ENCODE measurements at regions not wholly inside any gene's neighbourhood (a gene's known extent, or its start where the extent isn't known, plus 50 kb on each side); places are given as distances from the start of the nearest gene placed in this dataset.
"Not testable (repeated sequence)": the region's sequence is repeated elsewhere in the genome, so short reads cannot be mapped to it uniquely, and the experiment has no call there.

- intact Hi-C loops (cut with micrococcal nuclease), result no loop called here
- DNase-seq, result no peak
Observed at GRCh38 chr12:131428091-131428685, 282.7 kb upstream of the SFSWAP start.

DNA sequence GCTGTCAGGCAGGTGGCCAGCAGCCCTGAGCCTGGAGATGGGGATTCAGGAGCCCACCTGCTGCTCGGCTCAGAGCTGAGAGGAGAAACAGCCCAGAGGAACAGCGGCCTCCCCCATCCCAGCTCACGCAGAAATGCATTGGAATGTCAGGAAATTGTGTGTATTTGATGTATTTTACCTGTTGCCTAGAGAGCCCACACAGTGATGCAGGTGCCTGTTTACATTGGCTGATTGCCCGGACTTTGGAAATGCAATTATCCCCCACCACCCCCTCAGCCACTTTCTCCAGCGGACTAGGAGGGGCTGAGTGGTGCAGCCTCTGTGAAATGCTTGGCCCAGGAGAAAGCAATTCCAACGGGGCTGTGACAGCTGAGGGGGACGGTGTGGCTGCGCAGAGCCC lies 281.7 kb upstream of the SFSWAP start:
- H3K27me3 Mint-ChIP-seq; H3K4me1 Mint-ChIP-seq; intact Hi-C loops (cut with micrococcal nuclease); H3K36me3 Mint-ChIP-seq (ENCODE audit: low read depth); H3K27ac Mint-ChIP-seq; DNase-seq; H3K4me3 Mint-ChIP-seq; H3K9me3 Mint-ChIP-seq: not testable (repeated sequence)

More at GRCh38 chr12:131428091-131428685, 282.7 kb upstream of the SFSWAP start:
- H3K27ac Mint-ChIP-seq, result no peak overlapping the region
- H3K4me1 Mint-ChIP-seq, result no peaks in the 10 kb centered on the region
- peaks cover 7% of the 10 kb centered on the region for H3K27me3 Mint-ChIP-seq
- H3K9me3 Mint-ChIP-seq, result no peaks in the 10 kb centered on the region
- H3K4me3 Mint-ChIP-seq, result no peak overlapping the region
- no peaks in the 10 kb centered on the region for H3K36me3 Mint-ChIP-seq (ENCODE audit: low read depth)

- peaks cover 13% of the 10 kb centered on the region for H3K27me3 Mint-ChIP-seq
Observed at GRCh38 chr12:131429697-131430096, 281.2 kb upstream of the SFSWAP start.

GRCh38 chr12:131430158-131430742 lies 280.6 kb upstream of the SFSWAP start:
- no peaks in the 10 kb centered on the region for H3K4me1 Mint-ChIP-seq
- no peaks in the 10 kb centered on the region for H3K36me3 Mint-ChIP-seq (ENCODE audit: low read depth)
- no peak for DNase-seq
- intact Hi-C loops (cut with micrococcal nuclease), result no loop called here
- H3K9me3 Mint-ChIP-seq, result no peaks in the 10 kb centered on the region
- H3K27ac Mint-ChIP-seq, result no peak overlapping the region
- H3K4me3 Mint-ChIP-seq, result no peak overlapping the region
- peaks cover 13% of the 10 kb centered on the region for H3K27me3 Mint-ChIP-seq

More at GRCh38 chr12:131429697-131430096, 281.2 kb upstream of the SFSWAP start:
- H3K36me3 Mint-ChIP-seq (ENCODE audit: low read depth); H3K9me3 Mint-ChIP-seq; DNase-seq; intact Hi-C loops (cut with micrococcal nuclease); H3K4me3 Mint-ChIP-seq; H3K4me1 Mint-ChIP-seq; H3K27ac Mint-ChIP-seq: not testable (repeated sequence)

DNA sequence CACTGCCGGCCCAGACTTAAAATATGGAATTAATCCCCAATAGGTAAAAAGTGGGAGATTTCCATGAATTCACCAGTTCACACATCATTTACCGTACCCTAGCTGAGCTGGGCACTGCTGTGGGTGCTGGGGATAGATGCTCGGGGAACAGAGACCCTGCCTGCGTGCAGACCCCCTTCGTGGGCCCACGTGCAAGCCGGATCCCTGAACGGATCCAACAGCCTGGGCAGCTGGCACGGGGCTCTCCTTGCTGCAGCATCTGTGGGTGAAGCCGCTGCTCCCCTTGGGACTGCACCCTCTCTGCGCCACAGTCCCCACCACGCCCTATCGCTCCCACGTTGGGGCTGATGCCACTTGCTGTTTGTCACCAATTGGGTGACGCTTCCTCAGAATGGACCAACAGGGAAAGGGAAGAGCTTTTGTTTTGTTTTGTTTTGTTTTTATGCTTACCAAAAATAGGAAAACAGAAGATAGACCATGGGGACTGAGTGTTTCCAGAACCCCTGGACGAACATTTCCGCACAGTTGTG lies 279.7 kb upstream of the SFSWAP start:
- intact Hi-C loops (cut with micrococcal nuclease); H3K9me3 Mint-ChIP-seq; H3K4me3 Mint-ChIP-seq; H3K36me3 Mint-ChIP-seq (ENCODE audit: low read depth); H3K27ac Mint-ChIP-seq; H3K4me1 Mint-ChIP-seq; DNase-seq: not testable (repeated sequence)
- peaks cover 13% of the 10 kb centered on the region for H3K27me3 Mint-ChIP-seq

- no peak overlapping the region for H3K27ac Mint-ChIP-seq
- no peaks in the 10 kb centered on the region for H3K9me3 Mint-ChIP-seq
- intact Hi-C loops (cut with micrococcal nuclease), result no loop called here
- peaks cover 14% of the 10 kb centered on the region for H3K27me3 Mint-ChIP-seq
- no peaks in the 10 kb centered on the region for H3K36me3 Mint-ChIP-seq (ENCODE audit: low read depth)
- no peak overlapping the region for H3K4me3 Mint-ChIP-seq
- no peaks in the 10 kb centered on the region for H3K4me1 Mint-ChIP-seq
- DNase-seq, result no peak
Observed at GRCh38 chr12:131432532-131433260, 278.2 kb upstream of the SFSWAP start.

DNA sequence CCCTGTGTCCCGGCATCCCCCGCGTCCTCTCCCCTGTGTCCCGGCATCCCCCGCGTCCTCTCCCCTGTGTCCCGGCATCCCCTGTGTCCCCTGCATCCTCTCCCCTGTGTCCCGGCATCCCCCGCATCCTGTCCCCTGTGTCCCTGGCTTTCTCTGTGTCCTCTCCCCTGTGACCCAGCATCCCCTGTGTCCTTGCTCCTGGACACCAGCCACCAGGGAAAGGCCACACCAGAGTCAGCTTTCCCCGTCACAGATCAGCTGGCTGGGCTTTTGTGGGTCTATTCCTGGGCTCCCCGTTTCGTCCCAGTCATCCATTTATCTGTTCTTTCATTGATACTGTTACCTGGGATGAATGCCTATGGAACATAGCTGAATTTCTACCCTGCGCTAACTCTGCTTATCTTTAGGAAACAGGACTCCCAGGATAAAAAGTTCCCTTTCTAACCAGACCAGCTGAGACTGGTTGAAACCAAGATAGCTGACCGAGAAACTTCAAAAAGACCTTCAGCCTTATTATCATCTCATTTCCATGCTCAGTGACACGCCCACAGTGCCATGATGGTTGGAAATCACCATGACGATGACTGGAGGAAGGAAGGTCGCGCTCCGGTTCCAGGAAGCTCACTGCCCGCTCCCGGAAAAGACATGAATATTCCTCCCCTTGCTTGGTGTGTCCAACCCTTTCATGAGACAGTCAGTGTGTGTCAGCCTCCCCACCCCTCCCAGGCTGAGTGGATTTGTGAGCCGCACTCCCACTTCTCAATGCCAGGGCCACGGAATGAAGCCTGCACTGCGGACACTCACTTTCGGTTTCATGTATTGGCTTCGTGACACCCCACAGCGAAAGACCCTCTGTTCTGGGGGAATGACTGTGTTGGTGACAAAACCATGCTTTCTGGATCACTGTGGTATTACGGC lies 276.4 kb upstream of the SFSWAP start:
- Mint-ChIP-seq H3K36me3 (ENCODE audit: low read depth) (no peaks in the 10 kb centered on the region), H3K27ac (no peak overlapping the region), H3K4me3 (no peak overlapping the region), H3K27me3 (peaks cover 14% of the 10 kb centered on the region), H3K4me1 (no peaks in the 10 kb centered on the region), H3K9me3 (no peaks in the 10 kb centered on the region)
- no peak for DNase-seq
- intact Hi-C loops (cut with micrococcal nuclease), result no loop called here

DNA sequence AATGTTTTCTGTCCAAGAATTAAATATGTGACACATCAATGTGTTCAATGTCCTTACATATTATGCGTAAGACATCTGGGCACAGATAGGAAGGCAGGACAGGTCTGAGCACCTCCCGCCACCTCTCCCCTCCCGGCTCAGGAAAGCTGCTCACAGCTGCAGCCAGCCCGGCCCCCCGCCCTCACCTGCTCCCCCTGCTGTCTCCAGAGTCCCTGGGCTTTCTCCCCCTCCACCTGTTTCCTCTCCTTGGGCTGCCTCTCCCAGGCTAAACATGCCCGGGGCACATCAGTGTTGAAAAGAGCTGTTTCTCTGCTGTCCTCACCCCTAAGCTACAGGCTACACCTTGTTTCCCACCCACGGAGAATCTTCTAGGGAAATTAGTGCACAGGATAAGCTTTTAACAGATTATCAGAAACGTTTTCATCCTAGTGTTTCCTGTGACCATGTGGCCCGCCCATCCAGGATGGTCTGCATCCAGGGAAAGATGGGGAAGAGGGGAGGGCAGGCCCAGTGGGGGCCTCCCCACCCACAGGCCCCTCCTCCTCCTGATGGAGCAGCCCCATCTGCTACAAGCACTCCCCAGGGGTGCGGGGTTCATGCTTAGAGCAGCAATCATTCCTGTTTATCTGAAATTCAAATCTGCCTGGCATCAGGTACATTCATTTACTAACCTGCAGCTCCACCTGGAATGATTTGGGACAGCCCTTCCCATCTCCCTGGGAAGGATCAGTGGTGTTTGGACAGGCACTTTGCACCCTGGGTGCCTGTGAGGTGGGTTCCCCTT lies 273.8 kb upstream of the SFSWAP start:
- H3K9me3 Mint-ChIP-seq, result no peaks in the 10 kb centered on the region
- H3K27me3 Mint-ChIP-seq, result peaks cover 11% of the 10 kb centered on the region
- H3K4me3 Mint-ChIP-seq, result no peak overlapping the region
- H3K36me3 Mint-ChIP-seq (ENCODE audit: low read depth), result no peaks in the 10 kb centered on the region
- no peak for DNase-seq
- H3K4me1 Mint-ChIP-seq, result no peaks in the 10 kb centered on the region
- intact Hi-C loops (cut with micrococcal nuclease), result no loop called here
- no peak overlapping the region for H3K27ac Mint-ChIP-seq

DNA sequence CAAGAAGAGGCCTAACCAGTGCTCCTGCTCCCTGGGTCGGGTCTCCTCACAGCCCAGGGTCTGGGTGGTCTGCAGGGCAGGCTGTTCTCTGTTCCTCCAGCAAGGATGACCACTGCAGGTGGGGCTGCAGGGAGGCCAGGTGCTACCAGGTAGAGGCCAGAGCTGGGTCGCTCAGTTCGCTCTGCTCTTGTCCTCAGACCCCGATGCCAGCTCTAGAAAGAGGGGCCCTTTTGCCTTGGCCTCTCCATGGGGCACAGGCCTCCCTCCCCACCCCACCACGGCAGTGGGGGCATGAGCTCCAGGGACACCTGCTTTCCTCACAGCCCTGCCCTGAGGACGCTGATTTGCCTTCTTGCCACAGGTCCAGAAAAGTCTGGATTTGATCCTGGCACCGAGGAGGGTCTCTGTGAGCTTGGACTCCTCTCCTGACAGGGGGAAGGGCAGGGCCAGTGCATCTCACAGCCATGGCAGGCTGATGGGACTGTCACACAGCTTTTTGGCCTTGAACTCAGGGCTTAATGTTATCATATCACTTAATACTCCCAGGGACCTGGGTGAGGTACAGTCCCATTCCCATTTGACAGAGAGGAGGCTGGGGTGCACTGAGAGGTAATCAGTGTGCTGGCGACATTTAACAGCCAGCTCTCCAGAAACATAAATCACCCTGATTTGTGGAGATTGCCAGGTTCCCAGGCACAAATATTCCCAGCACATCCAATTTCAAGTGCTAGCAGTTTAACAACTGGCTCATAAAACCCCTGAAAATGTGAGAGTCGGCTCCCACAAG lies 273.0 kb upstream of the SFSWAP start:
- intact Hi-C loops (cut with micrococcal nuclease), result no loop called here
- Mint-ChIP-seq H3K27me3 (peaks cover 7% of the 10 kb centered on the region), H3K4me3 (no peak overlapping the region), H3K4me1 (no peaks in the 10 kb centered on the region), H3K27ac (no peak overlapping the region), H3K9me3 (no peaks in the 10 kb centered on the region), H3K36me3 (ENCODE audit: low read depth) (no peaks in the 10 kb centered on the region)
- DNase-seq, result no peak

- DNase-seq; H3K27me3 Mint-ChIP-seq; H3K9me3 Mint-ChIP-seq; H3K36me3 Mint-ChIP-seq (ENCODE audit: low read depth); H3K27ac Mint-ChIP-seq; H3K4me1 Mint-ChIP-seq; H3K4me3 Mint-ChIP-seq; intact Hi-C loops (cut with micrococcal nuclease): not testable (repeated sequence)
Observed at GRCh38 chr12:131438493-131438835, 272.4 kb upstream of the SFSWAP start.

GRCh38 chr12:131438881-131439280 lies 272.0 kb upstream of the SFSWAP start:
- no peaks in the 10 kb centered on the region for H3K9me3 Mint-ChIP-seq
- DNase-seq, result no peak
- H3K4me3 Mint-ChIP-seq, result no peak overlapping the region
- H3K27me3 Mint-ChIP-seq, result peaks cover 7% of the 10 kb centered on the region
- intact Hi-C loops (cut with micrococcal nuclease), result no loop called here
- H3K27ac Mint-ChIP-seq, result no peak overlapping the region
- no peaks in the 10 kb centered on the region for H3K4me1 Mint-ChIP-seq
- H3K36me3 Mint-ChIP-seq (ENCODE audit: low read depth), result no peaks in the 10 kb centered on the region

DNA sequence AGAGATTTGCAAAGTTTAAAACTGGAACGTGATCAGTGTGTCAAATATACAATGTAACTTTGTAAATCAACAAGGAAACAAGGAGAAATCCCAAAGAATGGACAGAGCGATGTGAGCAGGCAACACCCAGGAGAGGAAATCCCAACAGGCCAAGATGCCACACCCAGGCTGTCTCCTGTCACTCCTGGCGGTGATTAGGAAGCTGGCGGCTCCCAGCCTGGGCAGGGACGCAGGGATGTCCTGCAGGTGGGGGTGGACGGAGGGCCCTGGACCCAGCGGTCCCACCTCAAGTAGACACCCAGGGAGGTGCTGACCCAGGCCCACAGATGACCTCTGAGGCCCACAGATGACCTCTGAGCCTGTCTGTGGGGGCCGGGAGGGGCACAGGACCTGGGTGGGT lies 271.1 kb upstream of the SFSWAP start:
- H3K9me3 Mint-ChIP-seq; DNase-seq; H3K27ac Mint-ChIP-seq; H3K36me3 Mint-ChIP-seq (ENCODE audit: low read depth); H3K4me3 Mint-ChIP-seq; H3K27me3 Mint-ChIP-seq; intact Hi-C loops (cut with micrococcal nuclease); H3K4me1 Mint-ChIP-seq: not testable (repeated sequence)
